A673 (cell line): ENCODE measurements at regions not wholly inside any gene's neighbourhood (a gene's known extent, or its start where the extent isn't known, plus 50 kb on each side); places are given as distances from the start of the nearest gene placed in this dataset.

Source experiments
- CTCF ChIP-seq: fragments of 300-800, 200-600 bp; sonication (generic); conservative IDR thresholded peaks from 2 replicates; pipeline ENCODE4 v1.5.1; 2017; ENCODE audit warnings: low read depth, mild to moderate bottlenecking, antibody characterized with exemption, low read length, moderate library complexity, mixed read lengths
- EZH2 ChIP-seq: fragments of 200-600 bp; sonication (generic); IDR thresholded peaks from 2 replicates; pipeline ENCODE4 v1.6.1; 2017; ENCODE audit warnings: borderline replicate concordance, low read depth, mild to moderate bottlenecking, mixed read lengths, antibody characterized with exemption, low read length; ENCODE audit not compliant: poor library complexity, severe bottlenecking

GRCh38 chr4:147175460-147176025 lies 229.9 kb upstream of the TTC29 start:
- TF ChIP-seq CTCF, result no peak
- no peak for TF ChIP-seq EZH2
